Gastroesophageal sphincter (tissue), 2 donors: ENCODE measurements at regions not wholly inside any gene's neighbourhood (a gene's known extent, or its start where the extent isn't known, plus 50 kb on each side); places are given as distances from the start of the nearest gene placed in this dataset.

ENCODE experiments used
- EP300 ChIP-seq: sonication (generic); formaldehyde crosslinking; IDR thresholded peaks from one replicate; pipeline ENCODE4 v1.6.1; 2017; ENCODE audit warnings: antibody characterized with exemption, mild to moderate bottlenecking
- POLR2AphosphoS5 ChIP-seq: sonication (generic); formaldehyde crosslinking; IDR thresholded peaks from one replicate; pipeline ENCODE4 v1.6.1; 2017; ENCODE audit warnings: antibody characterized with exemption

DNA sequence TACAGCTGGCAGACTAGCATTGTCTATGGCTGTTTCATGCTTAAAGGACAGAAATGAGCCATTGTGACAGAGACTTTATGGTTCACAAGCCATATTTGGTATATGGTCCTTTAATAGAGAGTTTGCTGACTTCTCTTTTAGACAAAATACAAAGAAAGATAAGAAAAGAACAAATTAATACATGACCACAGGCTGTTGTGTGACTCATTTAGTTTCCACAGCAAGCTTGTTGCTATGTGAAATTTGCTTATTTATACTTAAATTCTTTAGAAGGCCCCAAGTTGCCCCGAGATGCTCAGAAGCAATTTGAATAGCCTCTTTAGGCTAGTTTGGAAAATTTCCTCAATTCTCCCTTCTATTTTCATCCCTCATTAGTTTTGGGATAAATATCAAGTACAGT is 315.3 kb upstream of the RPS23 start:
- TF ChIP-seq EP300, result no peak
- no peak for TF ChIP-seq POLR2AphosphoS5
